Astrocyte (in vitro differentiated cells and primary cell): ENCODE measurements at regions not wholly inside any gene's neighbourhood (a gene's known extent, or its start where the extent isn't known, plus 50 kb on each side); places are given as distances from the start of the nearest gene placed in this dataset.

Source experiments
- DNase-seq: peaks from one replicate; pipeline ENCODE4 v3.0.0-alpha.2; 2010; ENCODE audit warnings: low read depth
- FAIRE-seq: peaks from 2 replicates; lab custom pipeline; 2011; peaks lifted over from hg19 to GRCh38; lab: Jason Lieb, UNC
- H2AFZ ChIP-seq: 2 replicates; pipeline ENCODE4 v1.6.0; 2012; ENCODE audit warnings: low read depth, low read length, inconsistent platforms
- H3K27ac ChIP-seq: 2 replicates; pipeline ENCODE4 v1.5.1; 2011; ENCODE audit warnings: low read depth, low read length, inconsistent platforms
- H3K27me3 ChIP-seq: 2 replicates; pipeline ENCODE4 v1.6.0; 2011; ENCODE audit warnings: low read length, inconsistent platforms; ENCODE audit not compliant: insufficient read depth
- H3K36me3 ChIP-seq: 2 replicates; pipeline ENCODE4 v1.5.1; 2011; ENCODE audit warnings: low read length, inconsistent platforms; ENCODE audit not compliant: insufficient read depth
- H3K4me1 ChIP-seq: 2 replicates; pipeline ENCODE4 v1.5.1; 2011; ENCODE audit warnings: low read length, inconsistent platforms; ENCODE audit not compliant: insufficient read depth
- H3K4me2 ChIP-seq: 2 replicates; pipeline ENCODE4 v1.6.0; 2012; ENCODE audit warnings: low read length, inconsistent platforms
- H3K4me3 ChIP-seq: 2 replicates; pipeline ENCODE4 v1.5.1; 2011; ENCODE audit warnings: low read depth, mild to moderate bottlenecking, low read length, inconsistent platforms; ENCODE audit not compliant: insufficient read depth
- H3K79me2 ChIP-seq: 2 replicates; pipeline ENCODE4 v1.6.0; 2012; ENCODE audit warnings: mild to moderate bottlenecking, low read length, inconsistent platforms; ENCODE audit not compliant: insufficient read depth
- H3K9ac ChIP-seq: 2 replicates; pipeline ENCODE4 v1.6.0; 2012; ENCODE audit warnings: mild to moderate bottlenecking, low read length, inconsistent platforms
- H3K9me3 ChIP-seq: 2 replicates; pipeline ENCODE4 v1.5.1; 2012; ENCODE audit warnings: low read depth, mild to moderate bottlenecking, low read length, inconsistent platforms; ENCODE audit not compliant: insufficient read depth
- H4K20me1 ChIP-seq: 2 replicates; pipeline ENCODE4 v1.6.0; 2012; ENCODE audit warnings: low read length, inconsistent platforms; ENCODE audit not compliant: insufficient read depth
- H3K27ac Mint-ChIP-seq: one replicate; pipeline ENCODE4 v1.8.0; 2021; ENCODE audit warnings: mild to moderate bottlenecking, mixed read lengths; ENCODE audit not compliant: unreplicated experiment
- H3K27me3 Mint-ChIP-seq: one replicate; pipeline ENCODE4 v1.8.0; 2021; ENCODE audit warnings: low read depth, mixed read lengths; ENCODE audit not compliant: unreplicated experiment
- H3K36me3 Mint-ChIP-seq: one replicate; pipeline ENCODE4 v1.8.0; 2021; ENCODE audit warnings: low read depth, mixed read lengths; ENCODE audit not compliant: unreplicated experiment
- H3K4me1 Mint-ChIP-seq: one replicate; pipeline ENCODE4 v1.8.0; 2021; ENCODE audit warnings: low read depth, mixed read lengths; ENCODE audit not compliant: unreplicated experiment
- H3K4me3 Mint-ChIP-seq: one replicate; pipeline ENCODE4 v1.8.0; 2021; ENCODE audit warnings: mild to moderate bottlenecking, moderate library complexity, mixed read lengths; ENCODE audit not compliant: unreplicated experiment
- H3K9me3 Mint-ChIP-seq: one replicate; pipeline ENCODE4 v1.8.0; 2021; ENCODE audit warnings: mild to moderate bottlenecking, mixed read lengths; ENCODE audit not compliant: unreplicated experiment
- CTCF ChIP-seq: IDR thresholded peaks from 2 replicates; pipeline ENCODE4 v1.5.1; 2011; ENCODE audit warnings: low read depth, mild to moderate bottlenecking, inconsistent platforms, low read length, moderate library complexity; ENCODE audit not compliant: insufficient read depth
- EZH2 ChIP-seq: IDR thresholded peaks from 2 replicates; pipeline ENCODE4 v1.6.1; 2012; ENCODE audit warnings: mild to moderate bottlenecking, low read length, inconsistent platforms; ENCODE audit not compliant: insufficient read depth

GRCh38 chr9:30775236-30775635 lies 1609.2 kb upstream of the ACO1 start:
- FAIRE-seq (no peak), DNase-seq (no peak)
- no peak overlapping the region for H3K4me3 ChIP-seq
- Mint-ChIP-seq H3K27me3 (no peaks in the 10 kb centered on the region), H3K4me1 (no peaks in the 10 kb centered on the region), H3K27ac (no peak overlapping the region), H3K4me3 (no peak overlapping the region), H3K9me3 (no peaks in the 10 kb centered on the region), H3K36me3 (no peaks in the 10 kb centered on the region)
- H3K79me2 ChIP-seq: no peaks in the 10 kb centered on the region
- H3K36me3 ChIP-seq: no peaks in the 10 kb centered on the region
- no peaks in the 10 kb centered on the region for H3K9me3 ChIP-seq
- no peak overlapping the region for H3K4me2 ChIP-seq
- no peak overlapping the region for H3K9ac ChIP-seq
- no peaks in the 10 kb centered on the region for H4K20me1 ChIP-seq
- TF ChIP-seq CTCF (no peak), EZH2 (no peak)
- H3K27ac ChIP-seq: no peak overlapping the region
- no peak overlapping the region for H2AFZ ChIP-seq
- no peaks in the 10 kb centered on the region for H3K27me3 ChIP-seq
- H3K4me1 ChIP-seq: no peaks in the 10 kb centered on the region

DNA sequence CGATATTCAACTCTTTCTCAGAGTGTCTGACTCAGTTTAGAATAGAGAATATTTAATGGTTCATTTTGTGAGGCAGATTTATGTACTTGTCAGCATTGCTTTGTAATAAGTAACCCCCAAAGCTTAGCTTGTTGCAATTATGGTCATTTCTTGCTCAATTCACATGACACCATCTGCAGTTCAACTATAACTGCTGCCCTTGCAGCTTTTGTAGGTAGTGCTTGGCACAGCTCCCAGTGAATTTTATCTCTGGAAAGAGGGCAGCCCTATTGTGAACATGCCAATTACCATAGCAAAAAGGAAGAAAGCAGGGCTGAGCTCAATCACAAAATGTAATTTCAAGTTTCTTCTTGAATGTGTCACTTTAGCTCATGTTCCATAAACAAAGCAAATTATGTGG lies 1587.7 kb upstream of the ACO1 start:
- no peak overlapping the region for H3K4me3 Mint-ChIP-seq
- H3K36me3 Mint-ChIP-seq: no peaks in the 10 kb centered on the region
- no peak for FAIRE-seq

More for the DNA sequence above, 1587.7 kb upstream of the ACO1 start:
- no peaks in the 10 kb centered on the region for H3K4me1 ChIP-seq
- Mint-ChIP-seq H3K27me3 (no peaks in the 10 kb centered on the region), H3K27ac (no peak overlapping the region), H3K9me3 (no peaks in the 10 kb centered on the region), H3K4me1 (peaks cover 5% of the 10 kb centered on the region)
- DNase-seq: no peak
- no peak overlapping the region for H3K4me2 ChIP-seq
- H3K36me3 ChIP-seq: no peaks in the 10 kb centered on the region
- TF ChIP-seq CTCF (no peak), EZH2 (no peak)
- H3K79me2 ChIP-seq: no peaks in the 10 kb centered on the region
- H2AFZ ChIP-seq: no peak overlapping the region
- no peak overlapping the region for H3K4me3 ChIP-seq
- H3K9ac ChIP-seq: no peak overlapping the region
- H3K27ac ChIP-seq: no peak overlapping the region
- H3K27me3 ChIP-seq: no peaks in the 10 kb centered on the region
- no peaks in the 10 kb centered on the region for H3K9me3 ChIP-seq
- H4K20me1 ChIP-seq: no peaks in the 10 kb centered on the region
